CD1c-positive myeloid dendritic cell (primary cell): ENCODE measurements at regions not wholly inside any gene's neighbourhood (a gene's known extent, or its start where the extent isn't known, plus 50 kb on each side); places are given as distances from the start of the nearest gene placed in this dataset.
A peak's percentile ranks its signal among the peaks of the same experiment; 100 is the strongest.

Experiments used
- DNase-seq: peaks from one replicate; pipeline ENCODE4 v3.0.0-alpha.2; 2016; ENCODE audit errors: extremely low spot score

- no peak for DNase-seq
These were observed 105.1 kb downstream of the TRAPPC11 start for GRCh38 chr4:183763990-183764754.

DNA sequence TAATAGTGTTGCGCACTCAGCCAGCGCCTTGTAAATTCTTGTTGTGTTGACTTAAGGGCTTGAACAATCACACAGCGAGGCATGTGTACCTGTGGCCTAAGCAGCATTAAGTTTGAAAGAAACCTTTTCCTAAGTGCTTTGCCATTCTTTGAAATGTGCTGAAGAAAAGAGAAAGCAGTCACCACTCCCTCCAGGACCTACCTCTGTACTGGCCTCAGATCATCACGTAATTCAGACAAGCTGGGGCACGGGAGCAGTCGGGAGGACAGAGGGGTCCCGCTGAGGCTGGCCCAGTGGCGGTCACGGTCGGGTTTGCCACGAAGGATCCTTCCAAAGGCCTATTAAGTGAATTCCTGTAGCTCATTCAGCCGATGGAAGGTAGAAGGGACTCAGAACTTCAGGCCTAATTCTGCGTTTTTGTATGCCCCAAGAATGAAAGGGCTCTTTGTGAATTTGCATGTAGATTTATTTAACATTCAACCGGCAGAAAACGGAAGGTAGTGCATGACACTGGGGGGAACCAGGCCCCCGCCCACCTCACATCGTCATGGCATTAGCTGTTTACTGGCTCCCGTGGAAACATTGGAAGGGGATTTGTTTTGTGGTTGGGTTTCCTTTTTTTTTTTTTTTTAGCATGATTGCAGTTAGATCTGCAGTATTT is 106.3 kb downstream of the TRAPPC11 start:
- DNase-seq: peak; percentile 60

DNA sequence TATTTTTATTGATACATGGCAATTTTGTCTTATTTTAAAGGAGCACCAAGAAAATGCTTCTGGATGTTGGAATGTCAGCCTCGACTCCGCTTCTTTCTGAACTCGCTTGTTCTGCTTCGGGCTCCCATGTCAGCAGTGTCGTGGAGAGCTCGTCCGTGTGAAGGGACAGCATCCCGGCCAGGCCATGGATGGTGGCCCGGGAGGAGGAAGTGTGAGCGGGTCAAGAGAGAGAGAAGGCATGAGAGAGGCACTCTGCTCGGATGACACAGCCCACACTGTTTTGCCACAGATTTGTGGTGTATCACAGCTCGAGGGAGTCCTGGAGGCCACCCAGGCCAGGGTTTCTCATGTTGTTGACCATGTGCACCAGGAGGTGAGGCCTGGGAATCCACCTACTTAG is 107.0 kb downstream of the TRAPPC11 start:
- DNase-seq: no peak

DNA sequence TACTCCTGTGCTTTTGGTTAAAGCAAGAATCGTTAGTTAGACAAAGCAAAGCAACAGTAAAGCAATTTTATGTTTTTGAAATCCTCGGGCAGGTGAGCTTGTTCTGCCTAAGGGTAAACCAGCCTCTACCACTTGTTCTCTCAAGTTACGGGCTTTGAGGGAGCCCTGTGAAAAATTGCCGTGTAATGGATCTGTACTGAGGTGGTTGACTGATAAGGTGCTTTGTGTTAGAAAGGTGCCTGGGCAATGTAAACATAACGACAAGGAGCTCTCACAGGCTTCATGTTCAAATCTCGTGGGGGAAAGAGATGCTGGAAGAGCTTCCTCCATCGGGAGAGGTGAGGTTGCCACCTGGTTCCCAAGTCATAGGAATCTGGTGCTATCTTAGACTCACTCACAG is 111.8 kb downstream of the TRAPPC11 start:
- DNase-seq: no peak

GRCh38 chr4:183772361-183772760 is 113.3 kb downstream of the TRAPPC11 start:
- DNase-seq: no peak

DNA sequence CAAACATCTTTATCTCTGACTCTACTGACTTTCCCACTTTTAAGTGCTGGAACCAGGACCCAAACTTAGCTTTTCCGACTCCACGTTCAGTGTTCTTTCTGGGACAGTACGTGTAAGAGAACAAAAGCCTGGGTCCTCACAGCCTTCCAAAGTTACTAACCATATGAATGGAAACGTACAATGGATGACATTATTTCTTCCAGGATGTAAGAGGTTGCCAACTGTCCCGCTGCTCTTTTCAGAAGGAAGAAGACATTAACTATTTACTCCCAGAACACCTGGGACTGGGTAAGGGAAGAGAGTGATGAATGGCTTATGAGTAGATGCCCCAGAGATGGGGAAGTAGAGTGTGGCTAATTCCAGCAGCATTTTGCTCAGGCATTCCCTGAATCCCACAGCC is 114.7 kb downstream of the TRAPPC11 start:
- DNase-seq: no peak

GRCh38 chr4:183783306-183783705 is 121.8 kb upstream of the STOX2 start:
- DNase-seq: no peak

GRCh38 chr4:183783991-183784553 is 121.0 kb upstream of the STOX2 start:
- no peak for DNase-seq

- DNase-seq: no peak
These were observed 116.7 kb upstream of the STOX2 start for GRCh38 chr4:183788308-183788905.

- no peak for DNase-seq
These were observed 115.5 kb upstream of the STOX2 start for GRCh38 chr4:183789657-183790056.

GRCh38 chr4:183790661-183791060 is 114.4 kb upstream of the STOX2 start:
- no peak for DNase-seq

- no peak for DNase-seq
These were observed 108.1 kb upstream of the STOX2 start for GRCh38 chr4:183797011-183797444.

DNA sequence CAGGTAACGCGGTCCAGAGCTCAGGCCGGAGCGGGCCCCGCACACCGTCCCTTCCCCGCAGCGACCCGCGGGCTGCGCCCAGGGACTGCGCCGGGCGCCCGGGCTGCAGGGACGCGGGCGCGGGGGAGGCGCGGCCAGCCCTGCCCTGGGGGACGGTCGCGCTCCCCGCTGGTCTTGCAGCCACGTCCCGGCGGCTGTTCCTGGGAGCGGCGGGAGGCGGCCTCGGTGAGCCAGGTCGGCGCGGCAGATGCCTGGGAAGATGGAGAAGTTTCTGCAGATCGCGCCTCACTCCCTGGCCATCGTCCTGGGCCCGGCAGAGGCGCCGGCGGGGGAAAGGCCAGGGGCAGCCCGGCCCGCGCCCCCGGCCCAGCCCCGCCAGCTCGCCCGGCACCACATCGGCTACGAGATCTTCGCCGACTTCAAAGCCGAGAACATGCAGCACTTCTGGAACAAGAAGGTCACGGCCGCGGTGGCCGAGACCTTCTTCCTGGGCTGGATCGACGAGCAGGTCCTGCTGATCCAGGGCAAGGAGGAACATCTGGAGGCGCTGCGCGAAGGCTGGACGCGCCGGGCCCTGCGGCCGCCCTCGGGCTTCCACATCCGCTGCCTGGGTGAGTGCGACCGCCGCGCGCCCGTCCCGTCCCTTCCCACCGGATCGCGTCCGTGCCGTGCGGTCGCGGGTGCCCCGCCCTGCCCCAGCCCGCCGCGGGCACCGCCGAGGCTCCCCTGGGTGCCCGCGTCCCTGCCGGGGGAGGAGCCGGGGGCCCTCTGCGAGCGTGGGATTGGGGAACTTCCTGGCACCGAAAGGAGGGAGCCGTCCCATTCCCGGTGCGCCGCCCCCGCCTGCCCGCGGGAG is 107.4 kb upstream of the STOX2 start:
- peak; percentile 30 for DNase-seq

DNA sequence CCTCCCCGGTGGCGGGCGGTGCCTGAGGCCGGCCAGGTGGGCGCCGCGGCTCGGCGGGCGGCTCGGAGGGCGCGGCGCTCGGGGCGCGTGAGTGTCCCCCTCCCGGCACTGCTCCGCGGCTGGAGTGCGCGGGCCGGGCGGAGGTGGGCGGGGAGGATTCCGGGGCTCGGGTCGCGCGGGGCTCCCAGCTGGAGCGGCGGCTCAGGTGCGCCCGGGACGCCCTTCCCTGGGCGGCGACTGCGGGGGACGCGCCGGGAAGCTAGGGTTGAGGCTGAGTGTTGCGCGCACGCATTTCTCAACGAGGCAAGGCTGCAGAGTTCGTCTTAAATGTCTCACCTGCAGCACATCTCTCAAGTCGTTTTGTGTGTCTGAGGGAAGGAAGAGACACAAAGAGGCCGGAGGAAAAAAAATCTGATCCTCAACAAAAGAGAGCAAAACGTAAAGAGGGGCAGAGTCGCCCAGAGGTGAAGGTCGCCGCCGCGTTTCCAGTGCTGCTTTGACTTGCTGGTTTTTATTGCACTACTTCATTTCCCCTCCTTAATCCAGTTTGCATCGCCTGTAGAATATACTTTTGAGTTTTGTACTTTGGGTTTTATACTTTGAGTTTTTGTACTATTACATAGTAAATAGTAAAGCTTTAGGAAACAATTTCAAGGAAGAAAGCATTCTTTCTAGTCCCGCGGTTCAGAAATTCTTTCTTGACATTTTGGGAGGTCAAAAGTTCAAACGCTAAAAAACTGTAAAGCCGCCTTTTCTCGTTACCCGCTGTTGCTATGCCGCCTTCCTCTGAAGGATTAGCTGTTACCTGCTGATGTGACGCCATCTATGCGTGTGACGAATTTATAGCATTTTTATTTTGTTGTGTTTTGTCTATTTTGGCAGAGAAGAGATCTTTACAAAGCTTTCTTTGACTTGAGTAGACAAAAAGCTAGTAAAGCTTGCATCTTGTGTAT is 106.5 kb upstream of the STOX2 start:
- no peak for DNase-seq

DNA sequence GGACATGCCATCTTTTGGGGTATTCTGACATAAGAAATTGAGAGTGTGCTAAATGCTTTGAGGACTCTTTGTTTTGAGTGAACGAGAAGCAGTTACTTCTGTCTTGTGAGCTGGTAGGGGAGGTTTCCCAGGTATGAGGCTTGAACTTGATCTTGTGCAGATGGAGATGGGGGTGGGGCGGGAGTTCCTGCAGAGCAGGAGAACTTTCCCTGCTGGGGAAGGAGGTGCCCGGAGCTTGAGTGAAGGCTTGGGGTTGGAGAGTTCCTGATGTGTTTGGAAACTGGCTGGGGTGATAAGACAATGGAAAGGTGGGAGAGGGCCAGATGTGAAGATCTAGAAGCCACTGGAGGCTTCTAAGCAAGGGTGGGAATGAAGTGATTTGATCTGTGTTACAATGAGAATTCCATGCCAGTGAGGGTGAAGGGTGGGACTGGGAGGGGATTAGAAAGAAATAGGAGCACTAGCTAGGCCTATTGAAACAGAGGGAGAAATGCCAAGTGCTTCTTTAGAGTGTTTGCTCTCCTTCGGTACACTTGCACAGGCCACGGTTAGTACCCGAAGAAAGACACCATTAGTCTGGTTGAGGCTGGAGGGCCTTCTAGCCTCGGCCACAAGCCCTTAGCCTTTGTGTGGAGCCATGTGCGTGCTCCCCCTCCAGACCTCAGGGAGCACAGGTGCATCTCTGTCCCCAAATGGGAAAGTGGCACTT is 103.5 kb upstream of the STOX2 start:
- no peak for DNase-seq

GRCh38 chr4:183806341-183806740 is 98.8 kb upstream of the STOX2 start:
- no peak for DNase-seq

- DNase-seq: no peak
These were observed 97.5 kb upstream of the STOX2 start for GRCh38 chr4:183807420-183808096.

- DNase-seq: no peak
These were observed 97.0 kb upstream of the STOX2 start for GRCh38 chr4:183808097-183808456.

DNA sequence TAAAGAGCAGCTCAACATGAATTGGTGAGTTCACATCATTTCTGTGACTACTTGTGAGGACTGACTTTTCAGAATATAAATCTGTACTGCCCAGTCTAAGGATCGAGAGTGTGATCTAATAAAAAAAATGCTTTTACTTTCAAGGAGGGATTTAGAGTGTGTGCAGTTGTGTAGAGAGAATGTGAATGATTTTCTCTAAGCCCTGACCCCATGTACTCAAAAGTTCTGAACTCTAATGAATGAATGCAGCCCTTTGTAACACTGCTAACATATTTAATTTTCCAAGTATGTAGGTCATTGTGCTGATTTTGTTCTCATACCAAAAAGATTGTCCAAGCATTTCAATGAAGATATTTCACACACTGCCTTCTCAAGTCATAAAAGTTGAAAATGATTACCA is 92.5 kb upstream of the STOX2 start:
- no peak for DNase-seq
